Adrenal gland (tissue), 5 donors: ENCODE measurements at regions not wholly inside any gene's neighbourhood (a gene's known extent, or its start where the extent isn't known, plus 50 kb on each side); places are given as distances from the start of the nearest gene placed in this dataset.

Experiments used
- CTCF ChIP-seq, 6 experiments: fragments of 450-650 bp in 4 of 6; fragments of 200-600 bp in 2 of 6; sonication (generic) in 1 of 6; IDR thresholded peaks; 1 replicate in 5 of 6; 2 replicates in 1 of 6; pipeline versions ENCODE4 v1.5.1 to v1.8.0; 2016 to 2021; ENCODE audit warnings: antibody characterized with exemption in 6 of 6, mild to moderate bottlenecking in 2 of 6, moderate library complexity in 1 of 6
- POLR2A ChIP-seq, 2 donors: fragments of 450-650 bp; IDR thresholded peaks; one replicate each; pipeline ENCODE4 v1.6.1; 2017; ENCODE audit warnings: antibody characterized with exemption in 2 of 2, mild to moderate bottlenecking in 2 of 2, moderate library complexity in 1 of 2
- donor health status: DM: no; HTN: no; CAD: no.

GRCh38 chr3:115248274-115248673 is 101.2 kb upstream of the ZBTB20 start:
- no peak for TF ChIP-seq POLR2A (IDR thresholded peaks at IDR 0.05)
- TF ChIP-seq CTCF (IDR thresholded peaks at IDR 0.05): no peak
